ENCODE measurements at regions not wholly inside any gene's neighbourhood (a gene's known extent, or its start where the extent isn't known, plus 50 kb on each side); places are given as distances from the start of the nearest gene placed in this dataset.

DNA sequence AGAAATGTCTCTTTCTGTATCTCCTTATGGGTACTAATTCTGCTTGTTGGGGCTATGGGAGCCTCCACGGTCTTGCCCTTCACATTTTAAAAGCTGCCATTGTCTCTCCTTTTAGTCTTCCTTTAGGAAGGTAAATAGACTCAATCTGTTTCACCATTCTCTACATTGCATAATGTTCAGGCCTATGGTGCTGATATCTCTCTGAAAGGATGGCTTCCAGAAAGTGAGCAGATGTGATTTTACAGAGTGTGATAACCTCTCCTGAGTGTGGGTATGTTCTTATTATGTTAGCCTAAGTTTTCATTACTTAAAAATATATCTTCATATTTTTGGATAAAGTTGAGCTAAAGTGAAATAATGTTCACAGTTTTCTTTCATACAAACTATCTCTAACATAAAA lies 254.0 kb upstream of the PITX2 start:
- in situ Hi-C loops (cut with HindIII; ENCODE audit: low pct_unique_long_range_greater_than_20kb, low sequenced_read_pairs) (no loop called here), intact Hi-C loops (cut with micrococcal nuclease; ENCODE audit: unreplicated experiment) (no loop called here)
- POLR2A ChIA-PET = no interaction called here
- H3K27ac ChIP-seq (ENCODE audit: low read length) = no peak overlapping the region
- no peak for TF ChIP-seq TCF7L2 (IDR thresholded peaks at IDR 0.05; ENCODE audit: low read depth, low read length)
- TF ChIP-seq POLR2AphosphoS5 (IDR thresholded peaks at IDR 0.05; ENCODE audit: low read depth, low read length) = no peak
- TF ChIP-seq, protein P1, sequence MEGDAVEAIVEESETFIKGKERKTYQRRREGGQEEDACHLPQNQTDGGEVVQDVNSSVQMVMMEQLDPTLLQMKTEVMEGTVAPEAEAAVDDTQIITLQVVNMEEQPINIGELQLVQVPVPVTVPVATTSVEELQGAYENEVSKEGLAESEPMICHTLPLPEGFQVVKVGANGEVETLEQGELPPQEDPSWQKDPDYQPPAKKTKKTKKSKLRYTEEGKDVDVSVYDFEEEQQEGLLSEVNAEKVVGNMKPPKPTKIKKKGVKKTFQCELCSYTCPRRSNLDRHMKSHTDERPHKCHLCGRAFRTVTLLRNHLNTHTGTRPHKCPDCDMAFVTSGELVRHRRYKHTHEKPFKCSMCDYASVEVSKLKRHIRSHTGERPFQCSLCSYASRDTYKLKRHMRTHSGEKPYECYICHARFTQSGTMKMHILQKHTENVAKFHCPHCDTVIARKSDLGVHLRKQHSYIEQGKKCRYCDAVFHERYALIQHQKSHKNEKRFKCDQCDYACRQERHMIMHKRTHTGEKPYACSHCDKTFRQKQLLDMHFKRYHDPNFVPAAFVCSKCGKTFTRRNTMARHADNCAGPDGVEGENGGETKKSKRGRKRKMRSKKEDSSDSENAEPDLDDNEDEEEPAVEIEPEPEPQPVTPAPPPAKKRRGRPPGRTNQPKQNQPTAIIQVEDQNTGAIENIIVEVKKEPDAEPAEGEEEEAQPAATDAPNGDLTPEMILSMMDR (IDR thresholded peaks at IDR 0.05) = no peak
- no peak for TF ChIP-seq SIN3A (IDR thresholded peaks at IDR 0.05; ENCODE audit: borderline replicate concordance, insufficient read depth, low read depth, low read length)
- TF ChIP-seq, protein P2, sequence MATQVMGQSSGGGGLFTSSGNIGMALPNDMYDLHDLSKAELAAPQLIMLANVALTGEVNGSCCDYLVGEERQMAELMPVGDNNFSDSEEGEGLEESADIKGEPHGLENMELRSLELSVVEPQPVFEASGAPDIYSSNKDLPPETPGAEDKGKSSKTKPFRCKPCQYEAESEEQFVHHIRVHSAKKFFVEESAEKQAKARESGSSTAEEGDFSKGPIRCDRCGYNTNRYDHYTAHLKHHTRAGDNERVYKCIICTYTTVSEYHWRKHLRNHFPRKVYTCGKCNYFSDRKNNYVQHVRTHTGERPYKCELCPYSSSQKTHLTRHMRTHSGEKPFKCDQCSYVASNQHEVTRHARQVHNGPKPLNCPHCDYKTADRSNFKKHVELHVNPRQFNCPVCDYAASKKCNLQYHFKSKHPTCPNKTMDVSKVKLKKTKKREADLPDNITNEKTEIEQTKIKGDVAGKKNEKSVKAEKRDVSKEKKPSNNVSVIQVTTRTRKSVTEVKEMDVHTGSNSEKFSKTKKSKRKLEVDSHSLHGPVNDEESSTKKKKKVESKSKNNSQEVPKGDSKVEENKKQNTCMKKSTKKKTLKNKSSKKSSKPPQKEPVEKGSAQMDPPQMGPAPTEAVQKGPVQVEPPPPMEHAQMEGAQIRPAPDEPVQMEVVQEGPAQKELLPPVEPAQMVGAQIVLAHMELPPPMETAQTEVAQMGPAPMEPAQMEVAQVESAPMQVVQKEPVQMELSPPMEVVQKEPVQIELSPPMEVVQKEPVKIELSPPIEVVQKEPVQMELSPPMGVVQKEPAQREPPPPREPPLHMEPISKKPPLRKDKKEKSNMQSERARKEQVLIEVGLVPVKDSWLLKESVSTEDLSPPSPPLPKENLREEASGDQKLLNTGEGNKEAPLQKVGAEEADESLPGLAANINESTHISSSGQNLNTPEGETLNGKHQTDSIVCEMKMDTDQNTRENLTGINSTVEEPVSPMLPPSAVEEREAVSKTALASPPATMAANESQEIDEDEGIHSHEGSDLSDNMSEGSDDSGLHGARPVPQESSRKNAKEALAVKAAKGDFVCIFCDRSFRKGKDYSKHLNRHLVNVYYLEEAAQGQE (IDR thresholded peaks at IDR 0.05; ENCODE audit: insufficient read depth in 1 of 2, low read depth in 2 of 2, low read length in 1 of 2) = no peak
- no peaks in the 10 kb centered on the region for H3K4me1 ChIP-seq (ENCODE audit: control insufficient read depth, insufficient read depth, low read length)
- H3K27me3 ChIP-seq (ENCODE audit: control insufficient read depth, insufficient read depth, low read length) = no peaks in the 10 kb centered on the region
- no peak overlapping the region for H3K4me3 ChIP-seq (ENCODE audit: low read depth in 2 of 2, low read length in 2 of 2)
- H3K9me3 ChIP-seq (ENCODE audit: control insufficient read depth, insufficient read depth, low read depth, low read length) = no peaks in the 10 kb centered on the region
- DNase-seq (ENCODE audit: low read depth, low spot score) (no peak), ATAC-seq (no peak)
- BruUV-seq (replicated peaks) = no TSS peak
- CTCF ChIA-PET = no interaction called here
- H3K36me3 ChIP-seq (ENCODE audit: control insufficient read depth, insufficient read depth, low read length) = no peaks in the 10 kb centered on the region

DNA sequence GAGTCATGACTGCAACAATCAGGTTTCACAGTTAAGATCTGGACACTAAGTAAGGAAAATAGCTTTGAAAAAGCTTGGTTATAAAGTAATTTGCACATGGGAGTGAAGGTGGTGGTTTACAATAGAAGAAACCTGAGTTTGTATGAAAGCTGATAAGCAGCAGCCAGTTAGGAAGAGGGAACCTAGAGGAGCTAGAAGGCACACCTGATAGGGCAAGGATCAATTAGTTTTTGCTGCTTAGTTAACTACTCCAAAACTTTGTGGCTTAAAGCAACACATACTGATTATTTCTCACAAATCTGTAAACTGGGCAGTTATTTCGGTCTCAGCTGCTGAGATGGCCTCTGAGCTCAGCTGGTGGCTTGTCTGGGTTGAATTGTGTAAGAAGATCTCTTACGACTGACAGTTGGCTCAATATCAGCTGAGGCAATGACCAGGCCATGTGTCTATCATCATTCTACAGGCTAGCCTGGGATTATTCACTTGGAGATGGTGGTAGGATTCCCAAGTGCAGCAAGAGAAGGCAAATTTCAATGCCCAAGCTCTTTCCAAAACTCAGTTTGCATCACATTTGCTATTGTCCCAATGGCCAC lies 255.0 kb upstream of the PITX2 start:
- H3K36me3 ChIP-seq (ENCODE audit: control insufficient read depth, insufficient read depth, low read length) = no peaks in the 10 kb centered on the region
- intact Hi-C loops (cut with micrococcal nuclease; ENCODE audit: unreplicated experiment) = no loop called here
- ChIA-PET CTCF (no interaction called here), POLR2A (no interaction called here)
- in situ Hi-C loops (cut with HindIII; ENCODE audit: low pct_unique_long_range_greater_than_20kb, low sequenced_read_pairs) = no loop called here
- H3K27ac ChIP-seq (ENCODE audit: low read length) = no peak overlapping the region
- H3K27me3 ChIP-seq (ENCODE audit: control insufficient read depth, insufficient read depth, low read length) = no peaks in the 10 kb centered on the region
- no TSS peak for BruUV-seq (replicated peaks)
- TF ChIP-seq, protein P2 (IDR thresholded peaks at IDR 0.05; ENCODE audit: insufficient read depth in 1 of 2, low read depth in 2 of 2, low read length in 1 of 2) = no peak
- no peak for TF ChIP-seq POLR2AphosphoS5 (IDR thresholded peaks at IDR 0.05; ENCODE audit: low read depth, low read length)
- TF ChIP-seq, protein P1 (IDR thresholded peaks at IDR 0.05) = no peak
- TF ChIP-seq SIN3A (IDR thresholded peaks at IDR 0.05; ENCODE audit: borderline replicate concordance, insufficient read depth, low read depth, low read length) = no peak
- TF ChIP-seq TCF7L2 (IDR thresholded peaks at IDR 0.05; ENCODE audit: low read depth, low read length) = no peak
- H3K4me3 ChIP-seq (ENCODE audit: low read depth in 2 of 2, low read length in 2 of 2) = no peak overlapping the region
- DNase-seq (ENCODE audit: low read depth, low spot score) = no peak
- no peak for ATAC-seq
- no peaks in the 10 kb centered on the region for H3K9me3 ChIP-seq (ENCODE audit: control insufficient read depth, insufficient read depth, low read depth, low read length)
- no peaks in the 10 kb centered on the region for H3K4me1 ChIP-seq (ENCODE audit: control insufficient read depth, insufficient read depth, low read length)
